Gastrocnemius medialis (tissue), 4 donors: ENCODE measurements at regions not wholly inside any gene's neighbourhood (a gene's known extent, or its start where the extent isn't known, plus 50 kb on each side); places are given as distances from the start of the nearest gene placed in this dataset.

Experiments
- CTCF ChIP-seq, 5 experiments: fragments of 450-650 bp in 3 of 5; fragments of 200-600 bp in 2 of 5; sonication (generic) in 2 of 5; IDR thresholded peaks in 4 of 5; conservative IDR thresholded peaks in 1 of 5; 1 replicate in 4 of 5; 2 replicates in 1 of 5; pipeline ENCODE4 v1.5.1; 2016 to 2019; ENCODE audit warnings: antibody characterized with exemption in 5 of 5, mild to moderate bottlenecking in 3 of 5, moderate library complexity in 3 of 5
- POLR2A ChIP-seq, 2 donors: fragments of 450-650 bp; IDR thresholded peaks; one replicate each; pipeline ENCODE4 v1.6.1; 2017; ENCODE audit warnings: antibody characterized with exemption in 2 of 2, mild to moderate bottlenecking in 2 of 2, moderate library complexity in 2 of 2

GRCh38 chr6:170091000-170091638 is 199.8 kb downstream of the DLL1 start:
- no peak for TF ChIP-seq POLR2A (IDR thresholded peaks at IDR 0.05)
- TF ChIP-seq CTCF (IDR thresholded peaks at IDR 0.05 in 4 of 5, conservative IDR thresholded peaks at IDR 0.05 in 1 of 5): no peak
